Glutamatergic neuron (in vitro differentiated cells): ENCODE measurements at regions not wholly inside any gene's neighbourhood (a gene's known extent, or its start where the extent isn't known, plus 50 kb on each side); places are given as distances from the start of the nearest gene placed in this dataset.

Source experiments
- DNase-seq: peaks from one replicate; pipeline ENCODE4 v3.0.0; 2022
- H3K27ac Mint-ChIP-seq: one replicate; pipeline ENCODE4 v1.8.0; 2020; ENCODE audit warnings: mild to moderate bottlenecking, mixed read lengths, inconsistent platforms; ENCODE audit not compliant: unreplicated experiment
- H3K27me3 Mint-ChIP-seq: one replicate; pipeline ENCODE4 v1.8.0; 2020; ENCODE audit warnings: mild to moderate bottlenecking, moderate library complexity, mixed read lengths, inconsistent platforms; ENCODE audit not compliant: unreplicated experiment
- H3K36me3 Mint-ChIP-seq: one replicate; pipeline ENCODE4 v1.8.0; 2020; ENCODE audit warnings: mild to moderate bottlenecking, mixed read lengths, inconsistent platforms; ENCODE audit not compliant: unreplicated experiment
- H3K4me1 Mint-ChIP-seq: one replicate; pipeline ENCODE4 v1.8.0; 2020; ENCODE audit warnings: mild to moderate bottlenecking, low read depth, mixed read lengths, inconsistent platforms; ENCODE audit not compliant: unreplicated experiment
- H3K4me3 Mint-ChIP-seq: one replicate; pipeline ENCODE4 v1.8.0; 2020; ENCODE audit warnings: mild to moderate bottlenecking, mixed read lengths, inconsistent platforms; ENCODE audit not compliant: unreplicated experiment
- H3K9me3 Mint-ChIP-seq: one replicate; pipeline ENCODE4 v1.8.0; 2020; ENCODE audit warnings: mild to moderate bottlenecking, moderate library complexity, mixed read lengths, inconsistent platforms; ENCODE audit not compliant: unreplicated experiment
- TF ChIP-seq, protein P1 (sequence below): fragments of 200-600 bp; sonication (generic); IDR thresholded peaks from one replicate; pipeline ENCODE4 v1.5.0; 2021; ENCODE audit not compliant: partially characterized antibody, unreplicated experiment

DNA sequence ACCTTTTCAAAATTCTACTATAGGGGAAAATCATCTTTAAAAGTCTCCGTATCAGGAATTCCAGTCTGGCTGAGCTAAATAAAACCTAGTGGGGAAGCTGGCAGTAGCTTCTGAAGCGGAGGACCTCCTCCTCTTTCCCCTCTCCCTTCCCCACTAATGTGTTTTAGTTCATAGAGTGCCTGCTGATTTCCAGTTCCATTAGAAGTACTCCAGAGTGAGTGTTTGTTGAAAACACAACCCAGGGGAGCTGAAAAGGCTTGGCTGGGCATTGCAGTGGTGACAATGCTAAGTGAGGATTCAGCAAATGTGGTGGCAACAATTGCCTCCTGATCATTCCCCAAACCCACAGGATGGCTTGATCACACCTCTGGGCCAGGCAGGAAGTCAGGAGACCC, 144.2 kb upstream of the FRMD6 start:
- H3K27me3 Mint-ChIP-seq = no peaks in the 10 kb centered on the region
- TF ChIP-seq, protein P1, sequence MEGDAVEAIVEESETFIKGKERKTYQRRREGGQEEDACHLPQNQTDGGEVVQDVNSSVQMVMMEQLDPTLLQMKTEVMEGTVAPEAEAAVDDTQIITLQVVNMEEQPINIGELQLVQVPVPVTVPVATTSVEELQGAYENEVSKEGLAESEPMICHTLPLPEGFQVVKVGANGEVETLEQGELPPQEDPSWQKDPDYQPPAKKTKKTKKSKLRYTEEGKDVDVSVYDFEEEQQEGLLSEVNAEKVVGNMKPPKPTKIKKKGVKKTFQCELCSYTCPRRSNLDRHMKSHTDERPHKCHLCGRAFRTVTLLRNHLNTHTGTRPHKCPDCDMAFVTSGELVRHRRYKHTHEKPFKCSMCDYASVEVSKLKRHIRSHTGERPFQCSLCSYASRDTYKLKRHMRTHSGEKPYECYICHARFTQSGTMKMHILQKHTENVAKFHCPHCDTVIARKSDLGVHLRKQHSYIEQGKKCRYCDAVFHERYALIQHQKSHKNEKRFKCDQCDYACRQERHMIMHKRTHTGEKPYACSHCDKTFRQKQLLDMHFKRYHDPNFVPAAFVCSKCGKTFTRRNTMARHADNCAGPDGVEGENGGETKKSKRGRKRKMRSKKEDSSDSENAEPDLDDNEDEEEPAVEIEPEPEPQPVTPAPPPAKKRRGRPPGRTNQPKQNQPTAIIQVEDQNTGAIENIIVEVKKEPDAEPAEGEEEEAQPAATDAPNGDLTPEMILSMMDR = no peak
- DNase-seq = peak; percentile 30
- H3K27ac Mint-ChIP-seq = peak overlapping the region; percentile 57
- peaks cover 12% of the 10 kb centered on the region for H3K4me1 Mint-ChIP-seq
- H3K36me3 Mint-ChIP-seq = peaks cover 13% of the 10 kb centered on the region
- H3K4me3 Mint-ChIP-seq = no peak overlapping the region
- H3K9me3 Mint-ChIP-seq = peaks cover 2% of the 10 kb centered on the region

DNA sequence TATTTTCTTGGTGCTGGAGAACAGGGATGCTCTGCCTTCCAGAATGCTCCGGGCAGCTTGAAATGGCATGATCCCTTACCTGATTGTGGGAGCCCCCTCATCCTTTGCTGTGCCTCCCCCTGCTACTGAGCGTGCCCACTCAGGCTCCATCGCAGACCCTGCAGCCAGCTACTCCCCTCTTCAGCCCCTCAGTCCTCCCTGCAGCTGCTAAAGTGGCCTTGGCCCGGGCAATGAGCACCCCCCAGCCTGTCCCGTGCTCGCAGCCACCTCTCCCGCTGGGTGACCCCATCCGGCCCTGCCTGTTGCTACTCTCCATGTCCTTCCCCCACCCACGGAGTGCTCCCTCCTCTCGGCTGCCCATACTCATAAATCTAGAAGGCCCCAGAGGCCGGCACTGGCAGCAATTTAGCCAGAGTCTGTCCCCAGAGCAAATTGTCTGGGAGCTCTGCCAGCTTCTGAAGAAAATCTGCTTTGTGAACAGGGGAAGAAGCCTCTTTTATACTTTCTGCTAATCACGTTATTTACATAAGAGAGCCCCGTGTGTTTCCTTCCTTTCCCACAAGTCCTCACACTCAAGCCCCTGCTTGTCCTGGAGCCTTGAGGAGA, 143.7 kb upstream of the FRMD6 start:
- peaks cover 8% of the 10 kb centered on the region for H3K36me3 Mint-ChIP-seq
- H3K4me3 Mint-ChIP-seq = peak overlapping the region; percentile 3
- peak; percentile 17 for DNase-seq
- peak overlapping the region; percentile 46 for H3K27ac Mint-ChIP-seq
- peaks cover 12% of the 10 kb centered on the region for H3K4me1 Mint-ChIP-seq
- no peaks in the 10 kb centered on the region for H3K27me3 Mint-ChIP-seq
- H3K9me3 Mint-ChIP-seq = peaks cover 2% of the 10 kb centered on the region
- TF ChIP-seq, protein P1 = no peak

DNA sequence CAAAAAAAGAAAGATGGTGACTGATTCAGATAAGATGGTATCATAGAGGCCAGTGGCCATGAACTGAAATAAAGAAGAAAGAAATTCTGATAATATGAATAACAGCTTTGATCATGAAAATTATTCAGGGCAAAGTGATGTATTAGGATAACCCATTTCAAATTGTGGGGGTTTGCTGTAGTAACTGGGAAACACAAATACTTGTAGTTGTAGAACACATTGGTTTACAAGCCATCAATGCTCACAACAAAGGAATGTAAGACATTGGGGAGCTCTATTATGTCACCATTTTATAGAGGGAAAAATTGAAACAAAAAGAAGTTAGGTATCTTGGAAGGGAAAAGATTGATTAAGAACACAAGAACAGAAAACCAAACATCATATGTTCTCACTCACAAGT, 140.4 kb upstream of the FRMD6 start:
- no peak for DNase-seq
- H3K27ac Mint-ChIP-seq = no peak overlapping the region
- H3K4me3 Mint-ChIP-seq = no peak overlapping the region
- H3K4me1 Mint-ChIP-seq = peaks cover 15% of the 10 kb centered on the region
- TF ChIP-seq, protein P1 = no peak
- H3K9me3 Mint-ChIP-seq = no peaks in the 10 kb centered on the region
- H3K27me3 Mint-ChIP-seq = no peaks in the 10 kb centered on the region
- no peaks in the 10 kb centered on the region for H3K36me3 Mint-ChIP-seq

DNA sequence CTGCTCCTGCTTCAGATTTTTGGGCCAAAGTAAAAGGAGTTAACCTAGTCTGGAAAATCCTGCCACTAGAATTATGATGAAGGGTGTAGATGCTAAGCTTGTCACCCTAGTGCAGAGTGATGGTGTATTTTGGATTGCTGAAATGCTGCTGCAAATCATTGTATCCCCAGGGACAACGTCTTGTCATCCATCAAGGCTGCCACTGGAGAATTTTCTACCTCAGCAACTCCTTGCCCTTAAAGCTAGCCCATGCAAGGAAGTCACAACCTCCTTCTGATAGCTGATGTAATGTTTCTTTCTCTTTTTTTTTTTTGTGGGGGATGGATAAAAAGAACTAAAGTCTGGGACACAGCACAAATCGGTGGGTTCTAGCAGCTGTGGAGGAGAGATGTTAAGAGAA, 139.4 kb upstream of the FRMD6 start:
- peaks cover 15% of the 10 kb centered on the region for H3K4me1 Mint-ChIP-seq
- H3K27me3 Mint-ChIP-seq = no peaks in the 10 kb centered on the region
- H3K27ac Mint-ChIP-seq = no peak overlapping the region
- no peak overlapping the region for H3K4me3 Mint-ChIP-seq
- TF ChIP-seq, protein P1 = no peak
- no peak for DNase-seq
- H3K9me3 Mint-ChIP-seq = no peaks in the 10 kb centered on the region
- H3K36me3 Mint-ChIP-seq = no peaks in the 10 kb centered on the region

DNA sequence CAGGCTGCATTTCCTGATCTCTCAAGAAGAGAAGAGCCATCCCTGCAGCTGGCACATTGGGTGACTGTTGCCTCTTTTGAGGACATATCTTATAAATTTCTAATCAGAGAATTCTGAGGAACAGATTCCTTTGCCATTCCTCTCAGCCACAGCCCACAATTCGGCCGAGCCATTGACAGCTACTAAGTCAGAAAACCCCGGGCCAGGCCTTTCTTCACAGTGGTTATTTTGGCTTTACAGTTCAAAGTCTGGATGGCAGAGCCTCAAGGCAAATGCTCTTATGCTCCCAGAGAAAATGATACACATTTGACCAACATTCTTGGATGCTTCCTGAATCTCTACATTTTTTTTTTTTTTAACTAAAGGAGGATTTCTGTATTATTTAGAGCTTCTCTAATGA, 138.4 kb upstream of the FRMD6 start:
- no peaks in the 10 kb centered on the region for H3K27me3 Mint-ChIP-seq
- H3K27ac Mint-ChIP-seq = no peak overlapping the region
- H3K4me1 Mint-ChIP-seq = peaks cover 15% of the 10 kb centered on the region
- TF ChIP-seq, protein P1 = no peak
- no peak for DNase-seq
- H3K4me3 Mint-ChIP-seq = no peak overlapping the region
- no peaks in the 10 kb centered on the region for H3K9me3 Mint-ChIP-seq
- no peaks in the 10 kb centered on the region for H3K36me3 Mint-ChIP-seq
